ENCODE measurements at regions not wholly inside any gene's neighbourhood (a gene's known extent, or its start where the extent isn't known, plus 50 kb on each side); places are given as distances from the start of the nearest gene placed in this dataset.

- Mint-ChIP-seq H3K9me3 (ENCODE audit: unreplicated experiment) (no peaks in the 10 kb centered on the region), H3K27ac (ENCODE audit: unreplicated experiment) (no peak overlapping the region), H3K36me3 (ENCODE audit: insufficient read depth, unreplicated experiment) (no peaks in the 10 kb centered on the region), H3K27me3 (ENCODE audit: insufficient read depth, unreplicated experiment) (no peaks in the 10 kb centered on the region), H3K4me1 (ENCODE audit: low read depth, unreplicated experiment) (no peaks in the 10 kb centered on the region), H3K4me3 (ENCODE audit: unreplicated experiment) (no peak overlapping the region)
- Histone ChIP-seq H3K4me3 (ENCODE audit: low read depth, low read length) (no peak overlapping the region), H3K27me3 (replicated peaks; ENCODE audit: control insufficient read depth, insufficient read depth, low read length) (no peaks in the 10 kb centered on the region), H3K9me3 (no peaks in the 10 kb centered on the region), H3K36me3 (ENCODE audit: control insufficient read depth, insufficient read depth, low read length) (no peaks in the 10 kb centered on the region), H3K4me1 (no peaks in the 10 kb centered on the region)
- no peak for TF ChIP-seq CTCF (IDR thresholded peaks at IDR 0.05; ENCODE audit: insufficient read depth in 1 of 2, low read depth in 1 of 2, low read length in 1 of 2, severe bottlenecking in 1 of 2, unreplicated experiment in 1 of 2)
- POLR2A ChIA-PET = no interaction called here
- CTCF ChIA-PET = no interaction called here
- no peak for DNase-seq
- intact Hi-C loops (cut with micrococcal nuclease; ENCODE audit: unreplicated experiment) = no loop called here
- BruUV-seq (replicated peaks) = no TSS peak
These were observed 110.9 kb upstream of the FRY start for GRCh38 chr13:31920727-31921100.

GRCh38 chr13:31922724-31923123 is 108.8 kb upstream of the FRY start:
- no peak overlapping the region for H3K4me3 ChIP-seq (ENCODE audit: low read depth, low read length)
- H3K9me3 Mint-ChIP-seq (ENCODE audit: unreplicated experiment) = no peaks in the 10 kb centered on the region
- no TSS peak for BruUV-seq (replicated peaks)
- ChIA-PET CTCF (interaction anchor here (1.0 kb wide), 1 partner anchor 13 kb away, joined by 7 read pairs; no protein-coding TSS in a partner anchor), POLR2A (no interaction called here)
- H3K9me3 ChIP-seq = no peaks in the 10 kb centered on the region
- no peaks in the 10 kb centered on the region for H3K27me3 ChIP-seq (replicated peaks; ENCODE audit: control insufficient read depth, insufficient read depth, low read length)
- H3K4me1 ChIP-seq = peaks cover 12% of the 10 kb centered on the region
- H3K4me3 Mint-ChIP-seq (ENCODE audit: unreplicated experiment) = no peak overlapping the region
- intact Hi-C loops (cut with micrococcal nuclease; ENCODE audit: unreplicated experiment) = no loop called here
- H3K36me3 Mint-ChIP-seq (ENCODE audit: insufficient read depth, unreplicated experiment) = no peaks in the 10 kb centered on the region
- H3K27ac Mint-ChIP-seq (ENCODE audit: unreplicated experiment) = no peak overlapping the region
- TF ChIP-seq CTCF (IDR thresholded peaks at IDR 0.05; ENCODE audit: insufficient read depth in 1 of 2, low read depth in 1 of 2, low read length in 1 of 2, severe bottlenecking in 1 of 2, unreplicated experiment in 1 of 2) = no peak
- H3K4me1 Mint-ChIP-seq (ENCODE audit: low read depth, unreplicated experiment) = peaks cover 5% of the 10 kb centered on the region
- H3K36me3 ChIP-seq (ENCODE audit: control insufficient read depth, insufficient read depth, low read length) = no peaks in the 10 kb centered on the region
- H3K27me3 Mint-ChIP-seq (ENCODE audit: insufficient read depth, unreplicated experiment) = no peaks in the 10 kb centered on the region
- DNase-seq = no peak

GRCh38 chr13:31923134-31923763 is 108.3 kb upstream of the FRY start:
- ChIA-PET CTCF (no interaction called here), POLR2A (no interaction called here)
- no peak overlapping the region for H3K4me3 Mint-ChIP-seq (ENCODE audit: unreplicated experiment)
- DNase-seq = no peak
- no peaks in the 10 kb centered on the region for H3K9me3 Mint-ChIP-seq (ENCODE audit: unreplicated experiment)
- H3K36me3 ChIP-seq (ENCODE audit: control insufficient read depth, insufficient read depth, low read length) = no peaks in the 10 kb centered on the region
- H3K27me3 ChIP-seq (replicated peaks; ENCODE audit: control insufficient read depth, insufficient read depth, low read length) = no peaks in the 10 kb centered on the region
- H3K36me3 Mint-ChIP-seq (ENCODE audit: insufficient read depth, unreplicated experiment) = no peaks in the 10 kb centered on the region
- intact Hi-C loops (cut with micrococcal nuclease; ENCODE audit: unreplicated experiment) = no loop called here
- no peak overlapping the region for H3K4me3 ChIP-seq (ENCODE audit: low read depth, low read length)
- TF ChIP-seq CTCF (IDR thresholded peaks at IDR 0.05; ENCODE audit: insufficient read depth in 1 of 2, low read depth in 1 of 2, low read length in 1 of 2, severe bottlenecking in 1 of 2, unreplicated experiment in 1 of 2) = no peak
- H3K4me1 ChIP-seq = peaks cover 14% of the 10 kb centered on the region
- no peak overlapping the region for H3K27ac Mint-ChIP-seq (ENCODE audit: unreplicated experiment)
- H3K4me1 Mint-ChIP-seq (ENCODE audit: low read depth, unreplicated experiment) = peaks cover 5% of the 10 kb centered on the region
- no peaks in the 10 kb centered on the region for H3K27me3 Mint-ChIP-seq (ENCODE audit: insufficient read depth, unreplicated experiment)
- no peaks in the 10 kb centered on the region for H3K9me3 ChIP-seq
- BruUV-seq (replicated peaks) = no TSS peak

All from Caco-2 (cell line).